GM18507 (cell line): ENCODE measurements at regions not wholly inside any gene's neighbourhood (a gene's known extent, or its start where the extent isn't known, plus 50 kb on each side); places are given as distances from the start of the nearest gene placed in this dataset.
"Not testable (repeated sequence)": the region's sequence is repeated elsewhere in the genome, so short reads cannot be mapped to it uniquely, and the experiment has no call there.

Experiments
- DNase-seq: peaks from one replicate; pipeline ENCODE4 v3.0.0; 2011; ENCODE audit warnings: low read depth; ENCODE audit not compliant: insufficient read length; ENCODE audit errors: extremely low spot score
- FAIRE-seq: peaks from 2 replicates; lab custom pipeline; 2011; peaks lifted over from hg19 to GRCh38; lab: Jason Lieb, UNC

- not testable (repeated sequence) for DNase-seq, FAIRE-seq
These were observed 185.8 kb downstream of the FOXD4L6 start for GRCh38 chr9:40942730-40943129.

- DNase-seq = not testable (repeated sequence)
These were observed 188.6 kb downstream of the FOXD4L6 start for GRCh38 chr9:40939888-40940209.

GRCh38 chr9:40939201-40939887 is 189.1 kb downstream of the FOXD4L6 start:
- not testable (repeated sequence) for FAIRE-seq, DNase-seq

More at GRCh38 chr9:40939888-40940209, 188.6 kb downstream of the FOXD4L6 start:
- FAIRE-seq = not testable (repeated sequence)

GRCh38 chr9:40935336-40935735 is 193.1 kb downstream of the FOXD4L6 start:
- no peak for FAIRE-seq
- DNase-seq = no peak

- DNase-seq, FAIRE-seq: not testable (repeated sequence)
These were observed 194.0 kb downstream of the FOXD4L6 start for GRCh38 chr9:40934480-40934879.

GRCh38 chr9:40930426-40930825 is 198.1 kb downstream of the FOXD4L6 start:
- DNase-seq = not testable (repeated sequence)

GRCh38 chr9:40929488-40929845 is 199.0 kb downstream of the FOXD4L6 start:
- not testable (repeated sequence) for DNase-seq, FAIRE-seq

More at GRCh38 chr9:40930426-40930825, 198.1 kb downstream of the FOXD4L6 start:
- FAIRE-seq = not testable (repeated sequence)

GRCh38 chr9:40928803-40929487 is 199.5 kb downstream of the FOXD4L6 start:
- FAIRE-seq (no peak), DNase-seq (no peak)

GRCh38 chr9:40927851-40928802 is 200.4 kb downstream of the FOXD4L6 start:
- DNase-seq (no peak), FAIRE-seq (no peak)

GRCh38 chr9:40927260-40927631 is 201.2 kb downstream of the FOXD4L6 start:
- FAIRE-seq (no peak), DNase-seq (no peak)

- FAIRE-seq (no peak), DNase-seq (no peak)
These were observed 201.8 kb downstream of the FOXD4L6 start for GRCh38 chr9:40926404-40927259.

GRCh38 chr9:40925149-40925548 is 203.3 kb downstream of the FOXD4L6 start:
- DNase-seq (no peak), FAIRE-seq (no peak)

- not testable (repeated sequence) for FAIRE-seq, DNase-seq
These were observed 212.1 kb downstream of the FOXD4L6 start for GRCh38 chr9:40916399-40916783.

- FAIRE-seq = not testable (repeated sequence)
These were observed 212.7 kb downstream of the FOXD4L6 start for GRCh38 chr9:40915660-40916398.

GRCh38 chr9:40914772-40915659 is 213.5 kb downstream of the FOXD4L6 start:
- DNase-seq (no peak), FAIRE-seq (no peak)

More at GRCh38 chr9:40915660-40916398, 212.7 kb downstream of the FOXD4L6 start:
- DNase-seq = not testable (repeated sequence)

GRCh38 chr9:40913928-40914673 is 214.4 kb downstream of the FOXD4L6 start:
- FAIRE-seq (no peak), DNase-seq (no peak)
